ENCODE measurements at regions not wholly inside any gene's neighbourhood (a gene's known extent, or its start where the extent isn't known, plus 50 kb on each side); places are given as distances from the start of the nearest gene placed in this dataset.
"Not testable (repeated sequence)": the region's sequence is repeated elsewhere in the genome, so short reads cannot be mapped to it uniquely, and the experiment has no call there.

DNA sequence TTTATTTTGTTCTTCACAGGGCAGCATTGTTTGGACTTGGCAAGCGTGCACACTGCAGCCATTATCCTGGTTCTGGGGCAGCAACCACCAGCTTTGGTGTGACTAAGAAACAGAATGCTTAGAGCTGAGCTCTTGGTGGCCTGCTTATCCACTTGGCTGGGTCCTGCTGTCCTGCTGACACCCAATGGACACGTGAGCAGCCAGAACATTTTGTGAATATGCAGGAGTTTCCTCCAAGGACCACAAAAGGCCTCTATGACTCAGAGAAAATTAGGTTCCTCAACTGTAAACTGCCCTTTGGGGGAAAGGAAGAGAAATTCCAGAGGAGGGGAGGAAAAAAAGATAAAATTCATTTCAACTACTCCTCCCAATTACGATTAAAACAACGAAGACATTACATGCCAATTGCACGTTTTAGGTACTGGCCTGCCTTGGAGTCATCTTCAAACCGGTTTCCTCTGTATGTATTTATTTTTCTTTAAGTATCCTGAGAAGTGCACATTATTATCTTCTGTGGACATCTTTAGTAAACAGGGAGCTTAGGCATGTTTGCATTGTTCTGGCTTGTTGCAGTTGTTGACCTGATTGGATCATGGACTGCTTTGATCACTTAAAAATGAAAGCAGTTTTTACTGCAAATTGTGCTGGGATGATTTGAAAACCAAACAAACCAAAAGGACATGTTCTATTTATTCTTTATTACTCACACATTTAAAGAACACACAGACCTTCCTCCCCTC, 82.3 kb upstream of the TLE4 start:
- DNase-seq: no peak

DNA sequence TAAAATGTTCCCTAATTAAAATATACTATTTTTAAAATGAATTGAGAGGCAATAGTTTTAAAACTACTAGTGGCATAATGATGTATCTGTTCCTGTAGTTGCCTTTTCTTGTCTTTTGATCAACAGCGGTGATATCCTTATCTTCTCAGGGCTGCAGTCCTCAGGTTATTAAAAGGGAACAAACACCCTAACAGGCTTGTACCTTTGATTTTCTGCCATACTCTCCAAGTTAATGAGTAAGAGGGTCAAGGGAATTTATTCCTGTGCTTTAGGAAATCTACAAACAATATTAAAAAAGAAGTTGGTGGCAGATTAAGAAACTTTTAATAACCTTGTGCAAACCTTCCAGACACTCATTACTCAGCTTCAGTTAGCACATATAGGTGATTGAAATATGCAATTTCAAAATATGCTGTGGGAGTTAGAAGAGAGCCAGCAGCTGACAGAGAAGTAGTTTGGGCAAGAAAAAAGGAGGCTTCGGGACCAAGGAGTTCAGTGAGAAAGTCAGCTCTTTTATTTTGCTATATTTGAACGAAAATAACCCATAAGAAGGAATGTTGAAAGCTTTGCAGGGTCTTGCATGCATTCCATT, 81.0 kb upstream of the TLE4 start:
- DNase-seq: no peak

DNA sequence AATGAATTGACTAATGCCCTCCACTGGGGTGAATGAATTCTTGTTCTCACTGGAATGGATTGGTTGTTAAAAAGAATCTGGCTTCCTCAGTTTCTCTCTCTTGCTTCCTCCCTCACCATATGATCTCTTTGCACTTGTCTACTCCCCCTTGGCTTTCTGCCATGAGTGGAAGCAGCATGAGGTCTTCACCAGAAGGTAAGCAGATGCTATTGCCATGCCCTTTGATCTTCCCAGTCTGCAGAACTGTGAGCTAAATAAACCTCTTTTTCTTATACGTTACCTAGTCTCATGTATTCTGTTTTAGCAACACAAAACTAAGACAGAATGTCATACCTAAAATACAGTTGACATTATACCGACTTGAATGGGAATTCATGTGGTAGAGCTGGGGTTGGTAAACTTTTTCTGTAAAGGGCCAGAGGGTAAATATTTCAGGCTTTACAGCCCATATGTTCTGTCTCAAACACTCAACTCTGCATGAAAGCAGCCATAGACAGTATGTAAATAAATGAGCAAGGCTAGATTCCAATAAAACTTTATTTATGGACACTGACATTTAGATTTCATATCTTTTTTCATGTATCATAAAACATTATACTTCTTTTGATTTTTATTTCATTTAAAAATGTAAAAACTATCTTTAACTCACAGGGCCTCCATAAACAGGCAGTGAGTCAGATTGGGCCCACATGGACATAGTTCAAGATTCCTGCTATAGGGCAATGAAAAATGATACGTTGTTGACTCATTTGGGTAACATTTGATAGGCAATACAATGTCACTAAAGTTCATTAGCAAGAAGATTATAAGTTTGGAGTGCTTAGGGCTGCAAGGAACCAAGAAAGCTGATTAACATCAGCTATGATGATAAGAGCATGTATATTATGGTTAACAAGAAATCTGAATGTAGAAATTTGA, 79.4 kb upstream of the TLE4 start:
- no peak for DNase-seq

DNA sequence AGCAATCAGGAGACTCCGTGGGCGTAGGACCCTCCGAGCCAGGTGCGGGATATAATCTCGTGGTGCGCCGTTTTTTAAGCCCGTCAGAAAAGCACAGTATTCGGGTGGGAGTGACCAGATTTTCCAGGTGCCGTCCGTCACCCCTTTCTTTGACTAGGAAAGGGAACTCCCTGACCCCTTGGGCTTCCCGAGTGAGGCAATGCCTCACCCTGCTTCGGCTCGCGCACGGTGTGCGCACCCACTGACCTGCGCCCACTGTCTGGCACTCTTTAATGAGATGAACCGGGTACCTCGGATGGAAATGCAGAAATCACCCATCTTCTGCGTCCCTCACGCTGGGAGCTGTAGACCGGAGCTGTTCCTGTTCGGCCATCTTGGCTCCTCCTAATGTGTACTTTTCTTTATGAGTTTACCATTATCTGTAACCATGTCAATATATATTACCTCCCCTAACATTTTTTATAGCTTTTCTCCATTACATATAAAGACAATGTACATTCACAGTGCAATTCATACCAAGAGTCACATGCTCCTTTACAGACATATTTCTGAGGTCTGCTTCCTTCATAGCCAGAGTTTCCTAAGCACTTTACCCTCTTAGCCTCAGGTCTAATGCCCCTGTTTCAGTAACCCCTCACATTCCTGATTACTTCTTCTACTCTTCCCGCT, 71.4 kb upstream of the TLE4 start:
- not testable (repeated sequence) for DNase-seq

DNA sequence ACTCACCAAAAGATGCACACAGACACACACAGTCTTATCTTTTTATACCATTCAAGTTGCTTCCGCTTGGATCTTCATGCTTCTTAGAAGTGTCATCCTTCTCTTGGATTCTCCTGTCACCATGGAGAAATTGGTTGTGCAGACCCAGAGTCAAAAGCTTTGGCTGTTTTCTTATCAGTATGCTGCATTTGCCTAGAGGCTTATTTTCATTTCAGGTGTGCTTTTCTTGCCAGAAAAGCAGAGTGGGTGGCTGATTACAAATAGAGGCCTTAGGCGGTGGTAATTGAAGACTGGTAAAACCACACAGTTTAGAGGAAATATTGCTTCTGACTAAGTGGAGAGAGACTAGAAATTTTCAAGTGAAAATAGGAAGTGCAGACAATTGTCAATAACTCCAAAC, 70.2 kb upstream of the TLE4 start:
- DNase-seq: peak; percentile 25

DNA sequence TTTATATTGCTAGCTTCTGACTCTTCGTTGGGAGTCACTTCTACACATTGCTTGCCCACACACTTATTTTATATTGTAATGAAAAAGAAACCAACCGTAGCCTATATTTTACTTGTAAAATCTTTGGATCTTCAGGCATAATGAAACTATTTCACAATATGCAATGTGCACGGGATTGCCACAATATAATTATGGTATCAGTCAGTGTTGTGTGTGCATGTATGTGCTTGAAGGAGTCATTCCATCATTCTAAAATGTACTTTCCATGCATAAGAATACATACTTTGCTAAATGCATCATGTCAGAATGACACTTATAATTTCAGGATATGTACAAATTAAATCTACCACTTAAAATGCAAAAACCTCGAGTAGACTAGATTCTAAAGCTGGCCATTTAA, 64.0 kb upstream of the TLE4 start:
- no peak for DNase-seq

DNA sequence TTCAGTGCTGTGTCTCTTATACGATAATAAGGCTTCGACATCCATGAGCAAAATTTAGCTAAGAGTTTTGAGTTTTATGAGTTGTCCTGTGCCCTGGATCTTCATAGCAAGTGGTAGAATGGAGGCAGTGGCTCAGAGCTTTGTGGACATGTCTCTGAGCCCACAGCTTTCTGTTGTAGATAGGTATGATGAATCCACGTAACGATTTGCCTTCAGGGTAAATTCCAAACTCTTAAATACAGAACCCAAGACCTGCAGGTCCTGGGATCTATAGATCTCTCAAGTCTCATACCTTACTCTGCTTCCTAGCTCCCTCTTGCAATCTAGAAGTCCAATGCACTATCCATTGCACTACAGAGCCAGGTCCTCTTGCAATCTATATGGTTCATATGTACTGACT, 59.5 kb upstream of the TLE4 start:
- no peak for DNase-seq
